ENCODE measurements at regions not wholly inside any gene's neighbourhood (a gene's known extent, or its start where the extent isn't known, plus 50 kb on each side); places are given as distances from the start of the nearest gene placed in this dataset.

- intact Hi-C loops (cut with micrococcal nuclease; ENCODE audit: unreplicated experiment) (no loop called here), in situ Hi-C loops (cut with HindIII; ENCODE audit: extremely low pct_ligation_motif_present, low pct_unique_long_range_greater_than_20kb) (loop anchor here (5.0 kb wide), 1 partner anchor 211 kb away; no protein-coding TSS in a partner anchor)
- Histone ChIP-seq H4K20me1 (ENCODE audit: insufficient read depth, low read length) (no peaks in the 10 kb centered on the region), H3K4me1 (ENCODE audit: insufficient read depth, low read length) (no peaks in the 10 kb centered on the region), H2AFZ (ENCODE audit: low read length) (no peak overlapping the region), H3K79me2 (ENCODE audit: insufficient read depth, low read length) (no peaks in the 10 kb centered on the region), H3K27me3 (ENCODE audit: control insufficient read depth in 1 of 2, insufficient read depth in 2 of 2, low read length in 2 of 2) (no peaks in the 10 kb centered on the region), H3K4me2 (ENCODE audit: low read depth, low read length) (no peak overlapping the region), H3K9ac (ENCODE audit: insufficient read depth, low read depth, low read length) (no peak overlapping the region), H3K4me3 (replicated peaks in 1 of 3; ENCODE audit: insufficient read depth in 1 of 3, low read depth in 2 of 3, low read length in 3 of 3) (no peak overlapping the region), H3K27ac (ENCODE audit: extremely low read length, insufficient read depth, low read length) (no peak overlapping the region), H3K9me3 (ENCODE audit: low read length) (no peaks in the 10 kb centered on the region), H3K36me3 (replicated peaks in 1 of 2; ENCODE audit: control insufficient read depth in 1 of 2, insufficient read depth in 2 of 2, low read length in 2 of 2) (no peaks in the 10 kb centered on the region)
- DNase-seq (ENCODE audit: low spot score) = no peak
- FAIRE-seq = no peak
- no peak for ATAC-seq
- ChIA-PET CTCF (ENCODE audit: low intra/inter-chr PET ratio, low total read pairs) (no interaction called here), POLR2A (no interaction called here)
- no peak for TF ChIP-seq ZNF710 (CRISPR knock-in tag; IDR thresholded peaks at IDR 0.05; ENCODE audit: borderline replicate concordance)
- BruUV-seq (replicated peaks) = no TSS peak
- 6% methylated on average over 3 of the region's 3 CpGs for WGBS (ENCODE audit: low lambda C conversion rate)
These were observed 116.0 kb upstream of the OR13F1 start for GRCh38 chr9:104388071-104388470.

DNA sequence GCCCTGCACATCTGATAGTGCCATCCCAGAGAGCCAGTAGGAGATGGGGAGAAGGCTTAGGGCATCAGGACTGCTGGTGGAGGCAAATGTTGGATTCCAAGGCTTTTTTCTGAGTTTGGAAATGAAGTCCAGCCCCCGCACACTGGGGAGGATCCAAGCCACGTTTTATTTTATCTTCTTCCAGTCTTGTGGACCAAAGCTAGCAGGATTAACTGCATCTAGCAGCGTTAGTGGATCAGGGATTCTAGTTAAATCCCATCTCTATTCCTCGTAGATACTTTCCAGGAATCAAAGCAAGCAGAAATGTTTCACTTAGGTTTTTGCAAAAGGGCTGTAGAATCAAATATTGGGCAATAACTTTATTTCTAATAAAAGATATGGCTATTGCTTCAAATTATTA lies 114.7 kb upstream of the OR13F1 start:
- in situ Hi-C loops (cut with HindIII; ENCODE audit: extremely low pct_ligation_motif_present, low pct_unique_long_range_greater_than_20kb) = loop anchor here (5.0 kb wide), 1 partner anchor 212 kb away; no protein-coding TSS in a partner anchor
- BruUV-seq (replicated peaks) = no TSS peak
- intact Hi-C loops (cut with micrococcal nuclease; ENCODE audit: unreplicated experiment) = no loop called here
- H3K36me3 ChIP-seq (replicated peaks in 1 of 2; ENCODE audit: control insufficient read depth in 1 of 2, insufficient read depth in 2 of 2, low read length in 2 of 2) = no peaks in the 10 kb centered on the region
- 19% methylated on average over 4 of the region's 4 CpGs for WGBS (ENCODE audit: low lambda C conversion rate)
- H4K20me1 ChIP-seq (ENCODE audit: insufficient read depth, low read length) = no peaks in the 10 kb centered on the region
- no peaks in the 10 kb centered on the region for H3K4me1 ChIP-seq (ENCODE audit: insufficient read depth, low read length)
- H3K4me2 ChIP-seq (ENCODE audit: low read depth, low read length) = no peak overlapping the region
- no peak overlapping the region for H3K27ac ChIP-seq (ENCODE audit: extremely low read length, insufficient read depth, low read length)
- ATAC-seq (no peak), DNase-seq (ENCODE audit: low spot score) (no peak), FAIRE-seq (no peak)
- H3K9ac ChIP-seq (ENCODE audit: insufficient read depth, low read depth, low read length) = no peak overlapping the region
- CTCF ChIA-PET (ENCODE audit: low intra/inter-chr PET ratio, low total read pairs) = no interaction called here
- H3K9me3 ChIP-seq (ENCODE audit: low read length) = no peaks in the 10 kb centered on the region
- POLR2A ChIA-PET = no interaction called here
- H2AFZ ChIP-seq (ENCODE audit: low read length) = no peak overlapping the region
- H3K27me3 ChIP-seq (ENCODE audit: control insufficient read depth in 1 of 2, insufficient read depth in 2 of 2, low read length in 2 of 2) = no peaks in the 10 kb centered on the region
- no peak overlapping the region for H3K4me3 ChIP-seq (replicated peaks in 1 of 3; ENCODE audit: insufficient read depth in 1 of 3, low read depth in 2 of 3, low read length in 3 of 3)
- no peaks in the 10 kb centered on the region for H3K79me2 ChIP-seq (ENCODE audit: insufficient read depth, low read length)
- TF ChIP-seq ONECUT2 (CRISPR knock-in tag; IDR thresholded peaks at IDR 0.05) = no peak
- TF ChIP-seq KDM3A (CRISPR knock-in tag; IDR thresholded peaks at IDR 0.05; ENCODE audit: low read depth) = no peak
- TF ChIP-seq IRF1 (CRISPR knock-in tag; IDR thresholded peaks at IDR 0.05; ENCODE audit: low read depth) = no peak
- TF ChIP-seq TEAD2 (CRISPR knock-in tag; IDR thresholded peaks at IDR 0.05) = no peak
- TF ChIP-seq ESRRA (CRISPR knock-in tag; IDR thresholded peaks at IDR 0.05; ENCODE audit: low read depth) = no peak
- TF ChIP-seq PAF1 (CRISPR knock-in tag; IDR thresholded peaks at IDR 0.05) = no peak
- TF ChIP-seq ZZZ3 (CRISPR knock-in tag; IDR thresholded peaks at IDR 0.05; ENCODE audit: borderline replicate concordance) = no peak
- TF ChIP-seq KDM4B (CRISPR knock-in tag; IDR thresholded peaks at IDR 0.05) = no peak
- TF ChIP-seq ZNF263 (CRISPR knock-in tag; IDR thresholded peaks at IDR 0.05) = no peak
- TF ChIP-seq ZNF33A (CRISPR knock-in tag; IDR thresholded peaks at IDR 0.05; ENCODE audit: borderline replicate concordance) = no peak
- TF ChIP-seq CCDC6 (CRISPR knock-in tag; IDR thresholded peaks at IDR 0.05) = no peak
- TF ChIP-seq, protein P1, sequence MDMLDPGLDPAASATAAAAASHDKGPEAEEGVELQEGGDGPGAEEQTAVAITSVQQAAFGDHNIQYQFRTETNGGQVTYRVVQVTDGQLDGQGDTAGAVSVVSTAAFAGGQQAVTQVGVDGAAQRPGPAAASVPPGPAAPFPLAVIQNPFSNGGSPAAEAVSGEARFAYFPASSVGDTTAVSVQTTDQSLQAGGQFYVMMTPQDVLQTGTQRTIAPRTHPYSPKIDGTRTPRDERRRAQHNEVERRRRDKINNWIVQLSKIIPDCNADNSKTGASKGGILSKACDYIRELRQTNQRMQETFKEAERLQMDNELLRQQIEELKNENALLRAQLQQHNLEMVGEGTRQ (IDR thresholded peaks at IDR 0.05; ENCODE audit: low read depth, low read length) = no peak
- TF ChIP-seq, protein P1 (CRISPR knock-in tag; IDR thresholded peaks at IDR 0.05; ENCODE audit: borderline replicate concordance) = no peak
- TF ChIP-seq, protein P2, sequence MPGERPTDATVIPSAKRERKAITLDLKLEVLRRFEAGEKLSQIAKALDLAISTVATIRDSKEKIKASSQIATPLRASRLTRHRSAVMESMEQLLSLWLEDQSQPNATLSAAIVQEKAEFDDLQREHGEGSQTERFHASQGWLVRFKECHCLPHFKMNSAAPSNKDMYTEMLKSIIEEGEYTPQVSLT (CRISPR knock-in tag; IDR thresholded peaks at IDR 0.05; ENCODE audit: borderline replicate concordance, low read depth) = no peak
